PC-9 (cell line): ENCODE measurements at regions not wholly inside any gene's neighbourhood (a gene's known extent, or its start where the extent isn't known, plus 50 kb on each side); places are given as distances from the start of the nearest gene placed in this dataset.

ENCODE experiments used
- EZH2 ChIP-seq: fragments of 200-600 bp; sonication (generic); IDR thresholded peaks from 2 replicates; pipeline ENCODE4 v1.8.0; 2017; ENCODE audit warnings: antibody characterized with exemption, low read depth
- TF ChIP-seq, protein P1 (sequence below): fragments of 200-600 bp; sonication (generic); conservative IDR thresholded peaks from 2 replicates; pipeline ENCODE4 v1.6.1; 2017; ENCODE audit warnings: mixed run types, antibody characterized with exemption, mild to moderate bottlenecking, moderate library complexity

- TF ChIP-seq, protein P1, sequence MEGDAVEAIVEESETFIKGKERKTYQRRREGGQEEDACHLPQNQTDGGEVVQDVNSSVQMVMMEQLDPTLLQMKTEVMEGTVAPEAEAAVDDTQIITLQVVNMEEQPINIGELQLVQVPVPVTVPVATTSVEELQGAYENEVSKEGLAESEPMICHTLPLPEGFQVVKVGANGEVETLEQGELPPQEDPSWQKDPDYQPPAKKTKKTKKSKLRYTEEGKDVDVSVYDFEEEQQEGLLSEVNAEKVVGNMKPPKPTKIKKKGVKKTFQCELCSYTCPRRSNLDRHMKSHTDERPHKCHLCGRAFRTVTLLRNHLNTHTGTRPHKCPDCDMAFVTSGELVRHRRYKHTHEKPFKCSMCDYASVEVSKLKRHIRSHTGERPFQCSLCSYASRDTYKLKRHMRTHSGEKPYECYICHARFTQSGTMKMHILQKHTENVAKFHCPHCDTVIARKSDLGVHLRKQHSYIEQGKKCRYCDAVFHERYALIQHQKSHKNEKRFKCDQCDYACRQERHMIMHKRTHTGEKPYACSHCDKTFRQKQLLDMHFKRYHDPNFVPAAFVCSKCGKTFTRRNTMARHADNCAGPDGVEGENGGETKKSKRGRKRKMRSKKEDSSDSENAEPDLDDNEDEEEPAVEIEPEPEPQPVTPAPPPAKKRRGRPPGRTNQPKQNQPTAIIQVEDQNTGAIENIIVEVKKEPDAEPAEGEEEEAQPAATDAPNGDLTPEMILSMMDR, result no peak
- TF ChIP-seq EZH2, result no peak
Measured at GRCh38 chr21:25466470-25466869, 140.8 kb downstream of the MRPL39 start.
